GM21515 (cell line): ENCODE measurements at regions not wholly inside any gene's neighbourhood (a gene's known extent, or its start where the extent isn't known, plus 50 kb on each side); places are given as distances from the start of the nearest gene placed in this dataset.

Experiments used
- ATAC-seq: cut with Tn5 transposase; IDR thresholded peaks from one replicate; pipeline ENCODE4 v1.9.1; 2021; ENCODE audit not compliant: unreplicated experiment

DNA sequence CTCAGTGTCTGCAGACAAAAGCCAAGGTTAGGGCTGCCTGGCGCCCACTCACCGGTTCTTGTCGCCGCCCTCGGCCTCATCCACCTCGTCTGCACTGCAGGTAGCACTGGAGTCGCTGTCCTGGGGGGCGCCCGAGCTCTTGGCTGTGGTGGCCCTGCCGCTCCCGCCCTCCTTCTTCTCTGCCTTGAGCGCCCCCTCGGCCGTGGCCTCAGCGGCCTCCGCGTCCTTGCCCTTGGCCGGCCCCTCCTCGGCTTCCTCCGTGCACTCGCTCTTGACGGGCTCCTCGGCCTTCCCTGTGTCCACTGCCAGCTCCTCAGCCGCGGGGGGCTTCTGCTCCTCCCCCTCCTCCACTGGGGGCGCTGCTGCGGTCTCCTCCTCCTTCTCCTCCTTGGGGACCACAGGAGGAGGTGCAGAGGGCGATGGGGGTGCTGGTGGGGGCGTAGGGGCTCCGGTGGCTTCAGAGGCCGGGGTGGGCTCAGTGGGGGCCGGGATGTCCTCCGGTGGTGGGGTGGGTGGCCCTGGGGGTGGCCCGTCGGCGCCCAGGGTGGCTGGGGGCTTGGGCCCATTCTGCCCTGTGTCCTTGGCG is 77.2 kb downstream of the RFLNA start:
- ATAC-seq: no peak

DNA sequence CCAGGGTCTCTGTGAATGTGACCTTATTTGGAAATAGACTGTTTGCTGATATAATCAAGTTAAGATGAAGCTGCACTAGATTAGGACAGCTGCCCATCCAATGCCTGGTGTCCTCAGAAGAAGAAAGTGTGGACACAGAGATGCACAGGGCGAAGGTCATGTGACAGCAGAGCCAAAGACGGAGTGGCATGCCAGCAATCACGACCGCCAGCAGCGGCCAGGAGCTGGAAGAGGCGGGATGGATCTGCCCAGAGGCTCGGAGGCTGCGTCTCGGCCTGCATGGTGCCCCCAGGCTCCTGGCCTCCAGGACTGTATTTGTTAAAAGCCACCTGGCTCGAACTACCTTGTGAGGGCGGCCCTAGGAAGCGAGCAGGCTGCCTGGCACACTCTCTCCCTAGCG is 76.5 kb downstream of the RFLNA start:
- no peak for ATAC-seq

DNA sequence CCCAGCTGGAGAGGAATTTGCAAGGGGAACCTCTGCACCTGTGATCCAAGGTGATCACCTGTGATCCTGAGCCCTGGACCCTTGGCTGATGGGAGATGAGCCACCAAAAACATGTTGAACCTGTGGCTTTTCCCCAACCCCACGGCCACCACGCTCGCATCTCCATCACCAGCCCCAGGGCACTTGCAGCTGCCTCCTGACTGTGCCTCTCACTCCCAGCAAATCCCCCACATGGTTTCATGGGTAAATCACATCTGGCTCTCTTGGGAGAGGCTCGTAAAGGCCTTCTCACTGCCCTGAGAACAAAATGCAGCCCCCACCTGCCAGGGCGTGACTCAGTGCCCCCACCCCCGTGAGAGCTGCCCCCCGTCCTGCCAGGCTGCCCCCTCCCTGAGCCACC is 76.0 kb downstream of the RFLNA start:
- ATAC-seq: no peak

DNA sequence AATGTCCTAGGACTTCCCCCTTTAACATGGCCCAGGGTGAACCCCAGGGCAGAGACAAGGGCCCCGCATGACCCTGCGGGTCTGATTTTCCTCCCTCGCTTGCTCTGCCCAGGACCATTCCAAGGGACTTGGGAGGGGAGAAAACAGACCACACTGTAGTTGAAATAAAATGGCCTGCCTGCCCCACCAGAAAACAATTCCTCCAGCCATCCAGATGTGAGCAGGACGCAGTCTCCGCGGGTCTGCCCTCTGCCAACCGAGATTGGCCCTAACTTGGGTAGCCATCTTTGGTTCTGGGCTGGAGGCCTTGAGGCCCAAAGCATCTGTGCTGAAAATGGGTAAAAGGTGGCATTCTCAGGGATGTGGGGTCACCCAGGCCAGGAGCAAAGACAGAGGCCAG is 75.5 kb downstream of the RFLNA start:
- no peak for ATAC-seq

DNA sequence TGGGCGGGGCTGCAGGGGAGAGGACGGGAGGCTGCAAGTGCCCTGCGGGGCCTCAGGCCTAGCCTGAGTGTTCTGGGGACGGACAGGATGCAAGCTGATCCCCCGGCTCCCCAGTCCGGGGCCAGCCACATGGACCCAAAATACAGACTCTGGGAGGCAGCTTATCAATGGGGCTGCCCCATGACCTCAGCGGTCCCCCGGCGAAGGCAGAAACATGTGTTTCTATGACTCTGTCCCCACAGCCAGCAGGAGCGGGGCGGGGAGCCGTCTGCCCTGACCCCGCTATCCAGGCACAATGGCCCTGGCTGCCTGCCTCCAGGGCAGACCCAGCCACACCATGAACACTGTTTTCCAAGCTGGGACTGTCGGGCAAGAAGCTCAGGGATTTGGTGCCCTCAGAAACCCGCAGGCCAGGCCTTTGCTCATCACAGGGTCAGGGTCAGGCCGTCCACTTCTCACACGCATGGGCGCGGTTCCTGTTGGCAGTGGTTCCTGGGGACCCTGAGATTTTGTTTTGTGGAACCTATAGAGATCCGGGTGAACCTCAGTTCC is 75.0 kb downstream of the RFLNA start:
- no peak for ATAC-seq

DNA sequence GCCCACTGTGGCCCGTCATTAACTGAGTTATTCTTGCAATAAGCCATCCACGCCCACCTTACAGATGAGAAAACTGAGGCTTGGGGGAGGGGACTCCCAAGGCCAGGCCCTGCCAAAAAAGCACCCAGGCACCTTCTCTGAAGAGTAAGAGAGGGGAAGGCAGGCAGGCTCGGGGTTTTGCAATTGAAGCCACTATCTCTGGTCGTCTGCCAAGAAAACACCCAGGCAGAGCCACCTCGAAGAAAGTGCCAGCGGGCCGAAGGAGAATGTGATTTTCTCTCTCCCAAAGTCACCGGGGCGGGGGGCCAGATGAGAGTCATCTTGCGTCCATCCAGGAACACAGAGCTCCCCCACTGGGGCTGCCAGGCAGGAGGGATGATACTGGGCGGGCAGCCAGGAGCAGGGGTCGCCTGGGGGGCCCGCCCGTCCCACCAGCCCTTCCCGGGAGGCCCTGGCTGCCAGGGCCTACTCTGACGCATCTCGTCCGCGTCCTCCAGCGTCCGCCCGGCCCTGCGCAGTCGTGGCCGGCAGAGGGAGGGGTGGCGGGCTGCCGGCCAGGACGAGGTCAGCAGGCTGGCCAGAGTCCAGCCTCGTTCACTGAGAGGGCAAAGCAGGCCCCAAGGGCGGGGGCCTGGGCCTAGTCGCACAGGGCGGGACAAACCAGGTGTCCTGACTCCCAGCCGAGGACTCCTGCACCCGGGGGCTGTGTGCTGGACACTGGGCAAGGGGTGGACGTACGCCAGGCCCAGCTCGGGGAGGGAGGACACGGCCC is 74.3 kb downstream of the RFLNA start:
- no peak for ATAC-seq

DNA sequence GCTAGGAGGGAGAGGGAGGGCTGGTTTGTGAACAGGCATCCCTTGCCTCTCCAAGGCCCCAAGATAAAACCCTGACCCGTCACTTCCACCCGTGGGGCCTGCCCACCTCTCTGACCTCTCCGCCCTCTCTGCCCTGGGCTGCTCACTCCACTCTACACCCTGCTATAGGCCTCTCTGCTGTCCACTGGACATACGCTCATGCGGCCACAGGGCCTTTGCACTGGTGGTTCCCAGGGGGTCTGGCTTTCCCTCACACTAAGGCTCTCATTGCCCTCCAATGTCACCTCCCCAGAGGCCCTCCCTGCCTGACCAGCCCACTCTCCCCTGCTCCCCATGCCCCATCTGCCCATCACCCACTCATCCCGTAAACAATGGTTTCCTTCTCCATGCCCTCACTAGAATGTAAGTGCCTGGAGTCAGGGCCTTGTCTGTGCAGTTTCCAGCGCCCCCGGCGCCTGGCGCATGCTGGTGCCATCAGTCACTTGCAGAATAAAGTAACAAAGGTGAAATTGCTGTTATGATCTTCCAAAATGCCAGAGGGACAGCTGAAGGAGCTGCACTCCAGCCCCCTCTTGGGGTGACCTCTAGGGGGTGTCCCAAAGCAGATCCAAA is 73.6 kb downstream of the RFLNA start:
- ATAC-seq: no peak

DNA sequence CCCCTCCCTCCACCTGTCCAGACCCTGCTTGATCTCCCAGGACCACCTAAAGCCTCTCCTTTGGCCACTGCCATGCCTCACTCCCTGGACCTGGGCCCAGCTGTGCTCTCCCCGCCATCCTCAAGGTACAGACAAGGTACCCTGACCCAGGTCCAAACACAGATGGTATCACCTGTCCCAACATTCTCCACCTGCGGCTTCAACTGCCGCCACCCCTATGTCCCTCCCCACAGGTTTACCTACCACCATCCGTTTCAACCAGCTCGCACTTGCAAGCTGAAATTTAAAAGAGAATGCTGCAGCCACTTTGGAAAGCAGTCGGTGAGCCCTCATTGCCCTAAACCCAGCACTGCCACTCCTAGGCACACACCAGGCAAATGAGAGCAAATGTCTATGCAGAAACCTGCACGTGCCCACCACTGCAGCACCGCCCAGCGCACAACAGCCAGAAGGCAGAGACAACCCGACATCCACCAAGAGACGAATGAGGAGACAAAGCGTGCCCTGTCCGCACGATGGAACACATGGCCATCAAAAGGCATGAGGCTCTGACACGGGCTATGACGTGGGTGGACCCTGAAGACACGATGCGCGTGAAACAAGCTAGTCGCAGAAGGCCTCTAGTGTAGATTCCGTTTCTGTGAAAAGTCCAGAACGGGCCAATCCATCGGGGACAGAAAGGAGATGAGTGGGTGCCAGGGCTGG is 71.0 kb downstream of the RFLNA start:
- ATAC-seq: no peak
